Skeletal muscle satellite cell (primary cell): ENCODE measurements at regions not wholly inside any gene's neighbourhood (a gene's known extent, or its start where the extent isn't known, plus 50 kb on each side); places are given as distances from the start of the nearest gene placed in this dataset.

Source experiments
- H3K27me3 ChIP-seq: 2 replicates; pipeline ENCODE4 v1.7.0; 2013; ENCODE audit warnings: low read length; ENCODE audit not compliant: control insufficient read depth, insufficient read depth
- H3K36me3 ChIP-seq: 2 replicates; pipeline ENCODE4 v1.7.0; 2013; ENCODE audit warnings: mild to moderate bottlenecking, control low read depth, low read length; ENCODE audit not compliant: insufficient read depth
- H3K4me1 ChIP-seq: 2 replicates; pipeline ENCODE4 v1.7.0; 2013; ENCODE audit warnings: low read length; ENCODE audit not compliant: control insufficient read depth, insufficient read depth
- H3K4me2 ChIP-seq: 2 replicates; pipeline ENCODE4 v1.7.0; 2013; ENCODE audit warnings: mild to moderate bottlenecking, low read length
- H3K4me3 ChIP-seq: 2 replicates; pipeline ENCODE4 v1.7.0; 2013; ENCODE audit warnings: low read length
- H3K9ac ChIP-seq: 2 replicates; pipeline ENCODE4 v1.7.0; 2013; ENCODE audit warnings: mild to moderate bottlenecking, low read depth, low read length, moderate library complexity
- H3K9me3 ChIP-seq: replicated peaks from 2 replicates; pipeline ENCODE4 v1.7.0; 2013; ENCODE audit warnings: mild to moderate bottlenecking, control low read depth, low read length

DNA sequence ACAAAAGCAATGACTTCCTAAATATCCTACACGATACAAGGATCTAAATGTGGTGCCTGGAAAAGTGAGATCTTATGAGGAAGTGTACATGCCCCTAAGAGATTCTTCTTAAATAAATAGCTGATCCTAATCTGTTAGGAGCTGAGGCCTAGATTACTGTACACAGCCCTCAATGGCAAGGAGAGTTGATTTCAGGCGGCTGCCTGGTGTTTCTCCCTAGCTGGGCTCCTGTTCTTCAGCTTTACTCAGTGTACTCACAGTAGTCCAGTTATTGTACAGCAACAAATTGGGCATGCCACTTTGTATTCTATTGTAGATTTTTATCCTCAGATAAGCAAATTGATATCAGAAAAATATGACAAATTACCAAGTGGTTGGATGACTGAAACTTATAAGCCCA is 358.2 kb upstream of the PDGFD start:
- Histone ChIP-seq H3K9ac (no peak overlapping the region), H3K4me3 (no peak overlapping the region), H3K9me3 (no peaks in the 10 kb centered on the region), H3K36me3 (no peaks in the 10 kb centered on the region), H3K27me3 (no peaks in the 10 kb centered on the region), H3K4me1 (no peaks in the 10 kb centered on the region), H3K4me2 (no peak overlapping the region)

- H3K4me3 ChIP-seq: no peak overlapping the region
- no peaks in the 10 kb centered on the region for H3K27me3 ChIP-seq
- no peaks in the 10 kb centered on the region for H3K9me3 ChIP-seq
- H3K4me1 ChIP-seq: no peaks in the 10 kb centered on the region
- no peaks in the 10 kb centered on the region for H3K36me3 ChIP-seq
- H3K4me2 ChIP-seq: no peak overlapping the region
- no peak overlapping the region for H3K9ac ChIP-seq
Observed at GRCh38 chr11:104510169-104510568, 346.2 kb upstream of the PDGFD start.

- H3K36me3 ChIP-seq: no peaks in the 10 kb centered on the region
- no peaks in the 10 kb centered on the region for H3K27me3 ChIP-seq
- H3K9ac ChIP-seq: no peak overlapping the region
- H3K4me1 ChIP-seq: no peaks in the 10 kb centered on the region
- H3K4me3 ChIP-seq: no peak overlapping the region
- peaks cover 6% of the 10 kb centered on the region for H3K9me3 ChIP-seq
- no peak overlapping the region for H3K4me2 ChIP-seq
Observed at GRCh38 chr11:104490182-104490581, 326.2 kb upstream of the PDGFD start.

GRCh38 chr11:104488561-104488960 is 324.6 kb upstream of the PDGFD start:
- no peaks in the 10 kb centered on the region for H3K4me1 ChIP-seq
- H3K27me3 ChIP-seq: no peaks in the 10 kb centered on the region
- H3K9me3 ChIP-seq: peaks cover 6% of the 10 kb centered on the region
- H3K4me3 ChIP-seq: no peak overlapping the region
- no peak overlapping the region for H3K9ac ChIP-seq
- H3K4me2 ChIP-seq: no peak overlapping the region
- H3K36me3 ChIP-seq: no peaks in the 10 kb centered on the region

DNA sequence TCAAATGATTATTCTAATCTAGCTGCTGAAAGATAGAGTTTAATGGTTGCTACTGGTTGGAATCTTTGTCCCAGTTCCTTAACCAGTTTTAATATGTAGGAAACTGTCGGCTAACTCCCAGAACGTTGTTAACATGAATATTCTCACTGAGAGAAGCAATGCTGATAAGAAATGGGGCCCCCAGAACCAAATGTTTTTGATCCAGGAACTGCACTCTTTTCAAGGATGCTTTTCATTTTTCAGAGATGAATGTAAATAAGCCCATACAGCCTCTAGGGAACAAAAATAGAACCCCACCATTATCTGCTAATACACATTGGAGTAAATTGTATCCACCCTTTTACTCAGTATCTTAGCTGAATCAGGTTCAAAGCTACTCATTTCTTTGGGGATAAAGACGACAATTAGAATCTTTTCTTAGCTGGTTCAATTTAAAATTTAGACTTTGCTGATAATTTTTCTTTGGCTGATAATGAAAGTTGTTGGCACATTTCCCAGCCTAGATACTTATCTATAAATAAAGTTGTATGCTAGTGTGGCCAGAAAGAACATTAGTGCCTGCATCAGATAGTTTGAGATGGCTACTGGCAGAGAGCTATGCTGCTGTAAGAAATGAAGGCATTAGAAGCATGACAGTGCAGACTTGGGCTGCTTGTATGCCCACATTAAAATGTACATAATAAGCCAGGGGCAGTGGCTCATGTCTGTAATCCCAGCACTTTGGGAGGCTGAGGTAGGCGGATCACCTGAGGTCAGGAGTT is 323.3 kb upstream of the PDGFD start:
- Histone ChIP-seq H3K4me3 (no peak overlapping the region), H3K9ac (no peak overlapping the region), H3K36me3 (no peaks in the 10 kb centered on the region), H3K27me3 (no peaks in the 10 kb centered on the region), H3K9me3 (peaks cover 4% of the 10 kb centered on the region), H3K4me1 (no peaks in the 10 kb centered on the region), H3K4me2 (no peak overlapping the region)

- H3K9ac ChIP-seq: no peak overlapping the region
- no peaks in the 10 kb centered on the region for H3K27me3 ChIP-seq
- no peaks in the 10 kb centered on the region for H3K4me1 ChIP-seq
- H3K9me3 ChIP-seq: peaks cover 5% of the 10 kb centered on the region
- H3K36me3 ChIP-seq: no peaks in the 10 kb centered on the region
- no peak overlapping the region for H3K4me2 ChIP-seq
- no peak overlapping the region for H3K4me3 ChIP-seq
Observed at GRCh38 chr11:104484804-104485554, 321.0 kb upstream of the PDGFD start.

- H3K9ac ChIP-seq: no peak overlapping the region
- H3K4me2 ChIP-seq: no peak overlapping the region
- H3K27me3 ChIP-seq: no peaks in the 10 kb centered on the region
- no peaks in the 10 kb centered on the region for H3K9me3 ChIP-seq
- H3K4me3 ChIP-seq: no peak overlapping the region
- H3K36me3 ChIP-seq: no peaks in the 10 kb centered on the region
- peaks cover 3% of the 10 kb centered on the region for H3K4me1 ChIP-seq
Observed at GRCh38 chr11:104476898-104477297, 313.0 kb upstream of the PDGFD start.

- Histone ChIP-seq H3K4me1 (peaks cover 3% of the 10 kb centered on the region), H3K9ac (no peak overlapping the region), H3K27me3 (no peaks in the 10 kb centered on the region), H3K4me3 (no peak overlapping the region), H3K9me3 (no peaks in the 10 kb centered on the region), H3K4me2 (no peak overlapping the region), H3K36me3 (no peaks in the 10 kb centered on the region)
Observed at GRCh38 chr11:104476454-104476853, 312.5 kb upstream of the PDGFD start.

GRCh38 chr11:104467404-104467803 is 303.5 kb upstream of the PDGFD start:
- Histone ChIP-seq H3K4me1 (peaks cover 9% of the 10 kb centered on the region), H3K9me3 (no peaks in the 10 kb centered on the region), H3K9ac (no peak overlapping the region), H3K4me2 (no peak overlapping the region), H3K36me3 (no peaks in the 10 kb centered on the region), H3K4me3 (no peak overlapping the region), H3K27me3 (no peaks in the 10 kb centered on the region)

- peaks cover 11% of the 10 kb centered on the region for H3K4me1 ChIP-seq
- H3K4me2 ChIP-seq: no peak overlapping the region
- H3K36me3 ChIP-seq: no peaks in the 10 kb centered on the region
- no peaks in the 10 kb centered on the region for H3K27me3 ChIP-seq
- H3K4me3 ChIP-seq: no peak overlapping the region
- H3K9ac ChIP-seq: no peak overlapping the region
- no peaks in the 10 kb centered on the region for H3K9me3 ChIP-seq
Observed at GRCh38 chr11:104465321-104465720, 301.4 kb upstream of the PDGFD start.

GRCh38 chr11:104464691-104465090 is 300.7 kb upstream of the PDGFD start:
- H3K4me2 ChIP-seq: no peak overlapping the region
- H3K9me3 ChIP-seq: no peaks in the 10 kb centered on the region
- no peaks in the 10 kb centered on the region for H3K36me3 ChIP-seq
- H3K4me3 ChIP-seq: no peak overlapping the region
- peaks cover 11% of the 10 kb centered on the region for H3K4me1 ChIP-seq
- no peak overlapping the region for H3K9ac ChIP-seq
- no peaks in the 10 kb centered on the region for H3K27me3 ChIP-seq

- Histone ChIP-seq H3K9me3 (no peaks in the 10 kb centered on the region), H3K9ac (no peak overlapping the region), H3K27me3 (no peaks in the 10 kb centered on the region), H3K4me1 (peaks cover 11% of the 10 kb centered on the region), H3K4me2 (no peak overlapping the region), H3K4me3 (no peak overlapping the region), H3K36me3 (no peaks in the 10 kb centered on the region)
Observed at GRCh38 chr11:104462341-104462740, 298.4 kb upstream of the PDGFD start.
